SK-N-SH treated with all-trans-retinoic acid at 6 μM for 48 hours (cell line): ENCODE measurements at regions not wholly inside any gene's neighbourhood (a gene's known extent, or its start where the extent isn't known, plus 50 kb on each side); places are given as distances from the start of the nearest gene placed in this dataset.

ENCODE experiments used
- ARNTL ChIP-seq: fragments of 450-650 bp; formaldehyde crosslinking; IDR thresholded peaks from 2 replicates; pipeline ENCODE4 v1.5.0; 2020; ENCODE audit warnings: low read depth, mild to moderate bottlenecking, moderate library complexity, borderline replicate concordance
- CREB5 ChIP-seq: fragments of 250-450 bp; sonication (Bioruptor Pico); IDR thresholded peaks from 2 replicates; pipeline ENCODE4 v1.5.1; 2020; ENCODE audit warnings: low read depth, mild to moderate bottlenecking, moderate library complexity
- CSDC2 ChIP-seq: fragments of 250-450 bp; sonication (Bioruptor Pico); IDR thresholded peaks from 2 replicates; pipeline ENCODE4 v1.5.0; 2020; ENCODE audit warnings: mild to moderate bottlenecking, moderate library complexity
- ISL1 ChIP-seq: fragments of 250-450 bp; sonication (Bioruptor Pico); IDR thresholded peaks from 2 replicates; pipeline ENCODE4 v2.1.2; 2022; ENCODE audit warnings: mild to moderate bottlenecking, moderate library complexity
- PATZ1 ChIP-seq: fragments of 250-450 bp; sonication (Bioruptor Pico); IDR thresholded peaks from 2 replicates; pipeline ENCODE4 v1.8.0; 2020; ENCODE audit warnings: mild to moderate bottlenecking, moderate library complexity, borderline replicate concordance
- TCF4 ChIP-seq: fragments of 250-450 bp; sonication (Bioruptor Pico); IDR thresholded peaks from 2 replicates; pipeline ENCODE4 v1.8.0; 2021; ENCODE audit warnings: mild to moderate bottlenecking, moderate library complexity, borderline replicate concordance
- ZC3H10 ChIP-seq: fragments of 250-450 bp; sonication (Bioruptor Pico); IDR thresholded peaks from 2 replicates; pipeline ENCODE4 v1.5.1; 2021; ENCODE audit warnings: mild to moderate bottlenecking, moderate library complexity

GRCh38 chr3:110265302-110265701 is 806.3 kb upstream of the NECTIN3 start:
- TF ChIP-seq ARNTL (CRISPR knock-in tag), result no peak
- no peak for TF ChIP-seq ISL1 (CRISPR knock-in tag)
- TF ChIP-seq TCF4, result no peak
- no peak for TF ChIP-seq CREB5 (CRISPR knock-in tag)
- TF ChIP-seq CSDC2 (CRISPR knock-in tag), result no peak
- TF ChIP-seq PATZ1, result no peak
- TF ChIP-seq ZC3H10 (CRISPR knock-in tag), result no peak
